Sigmoid colon (tissue), 4 donors: ENCODE measurements at regions not wholly inside any gene's neighbourhood (a gene's known extent, or its start where the extent isn't known, plus 50 kb on each side); places are given as distances from the start of the nearest gene placed in this dataset.

Source experiments
- CTCF ChIP-seq, 4 experiments: fragments of 450-650 bp in 3 of 4; fragments of 200-600 bp in 1 of 4; IDR thresholded peaks; one replicate each; pipeline ENCODE4 v1.5.1; 2016 to 2019; ENCODE audit warnings: antibody characterized with exemption in 4 of 4, mild to moderate bottlenecking in 3 of 4, moderate library complexity in 2 of 4
- EP300 ChIP-seq, 4 donors: sonication (generic); formaldehyde crosslinking; IDR thresholded peaks; one replicate each; pipeline ENCODE4 v1.6.1; 2017; ENCODE audit warnings: antibody characterized with exemption in 4 of 4
- POLR2A ChIP-seq, 2 donors: fragments of 450-650 bp; IDR thresholded peaks; one replicate each; pipeline ENCODE4 v1.6.1; 2016; ENCODE audit warnings: antibody characterized with exemption in 2 of 2, mild to moderate bottlenecking in 2 of 2, moderate library complexity in 2 of 2

GRCh38 chr3:90015688-90016356 is 908.4 kb downstream of the EPHA3 start:
- TF ChIP-seq CTCF (IDR thresholded peaks at IDR 0.05) (no peak), EP300 (IDR thresholded peaks at IDR 0.05) (no peak), POLR2A (IDR thresholded peaks at IDR 0.05) (no peak)
